HG03280 (cell line): ENCODE measurements at regions not wholly inside any gene's neighbourhood (a gene's known extent, or its start where the extent isn't known, plus 50 kb on each side); places are given as distances from the start of the nearest gene placed in this dataset.
"Not testable (repeated sequence)": the region's sequence is repeated elsewhere in the genome, so short reads cannot be mapped to it uniquely, and the experiment has no call there.

Experiments used
- ATAC-seq: cut with Tn5 transposase; IDR thresholded peaks from one replicate; pipeline ENCODE4 v1.9.1; 2021; ENCODE audit warnings: mild to moderate bottlenecking, moderate library complexity; ENCODE audit not compliant: unreplicated experiment

GRCh38 chr7:121501566-121501965 is 105.5 kb upstream of the FAM3C start:
- no peak for ATAC-seq

- no peak for ATAC-seq
These were observed 104.4 kb upstream of the FAM3C start for GRCh38 chr7:121500360-121501058.

- ATAC-seq: no peak
These were observed 103.5 kb upstream of the FAM3C start for GRCh38 chr7:121499624-121500023.

- ATAC-seq: no peak
These were observed 102.7 kb upstream of the FAM3C start for GRCh38 chr7:121498816-121499215.

GRCh38 chr7:121497545-121497944 is 101.4 kb upstream of the FAM3C start:
- ATAC-seq: not testable (repeated sequence)

GRCh38 chr7:121494516-121494915 is 98.4 kb upstream of the FAM3C start:
- ATAC-seq: no peak

GRCh38 chr7:121493553-121493952 is 97.4 kb upstream of the FAM3C start:
- ATAC-seq: no peak

GRCh38 chr7:121490309-121490708 is 94.2 kb upstream of the FAM3C start:
- ATAC-seq: no peak

- no peak for ATAC-seq
These were observed 93.3 kb upstream of the FAM3C start for GRCh38 chr7:121489440-121489839.

GRCh38 chr7:121488111-121488650 is 92.1 kb upstream of the FAM3C start:
- no peak for ATAC-seq

GRCh38 chr7:121486590-121486989 is 90.5 kb upstream of the FAM3C start:
- ATAC-seq: no peak

GRCh38 chr7:121485467-121486243 is 89.5 kb upstream of the FAM3C start:
- ATAC-seq: no peak

GRCh38 chr7:121484089-121484763 is 88.1 kb upstream of the FAM3C start:
- ATAC-seq: no peak

- no peak for ATAC-seq
These were observed 84.6 kb upstream of the FAM3C start for GRCh38 chr7:121480566-121481335.

GRCh38 chr7:121480058-121480457 is 84.0 kb upstream of the FAM3C start:
- no peak for ATAC-seq

- ATAC-seq: no peak
These were observed 83.4 kb upstream of the FAM3C start for GRCh38 chr7:121479466-121479865.

- ATAC-seq: no peak
These were observed 79.7 kb upstream of the FAM3C start for GRCh38 chr7:121475806-121476205.

GRCh38 chr7:121474301-121474673 is 78.2 kb upstream of the FAM3C start:
- ATAC-seq: no peak

GRCh38 chr7:121473645-121474300 is 77.7 kb upstream of the FAM3C start:
- ATAC-seq: no peak

- no peak for ATAC-seq
These were observed 70.3 kb upstream of the FAM3C start for GRCh38 chr7:121466455-121466854.
